T-cell (primary cell): ENCODE measurements at regions not wholly inside any gene's neighbourhood (a gene's known extent, or its start where the extent isn't known, plus 50 kb on each side); places are given as distances from the start of the nearest gene placed in this dataset.
"Not testable (repeated sequence)": the region's sequence is repeated elsewhere in the genome, so short reads cannot be mapped to it uniquely, and the experiment has no call there.

Experiments
- ATAC-seq, 4 experiments: fragments of 200-7000 bp in 3 of 4; fragments of 150-1000 bp in 1 of 4; cut with Tn5 transposase; replicated peaks in 1 of 4; 1 replicate in 3 of 4; 2 replicates in 1 of 4; pipeline ENCODE4 v1.10.0; 2021; ENCODE audit warnings: moderate library complexity in 3 of 4, mild to moderate bottlenecking in 2 of 4, moderate number of reproducible peaks in 1 of 4
- CTCF ChIA-PET, 2 donors: fragments of 300-600 bp; sonication (Branson Sonifier 250); formaldehyde crosslinking; loops; one replicate each; lab custom pipeline; 2022; ENCODE audit warnings: antibody characterized with exemption in 2 of 2; lab: Charles Lee
- POLR2A ChIA-PET, 2 donors: fragments of 300-600 bp; sonication (Branson Sonifier 250); formaldehyde crosslinking; loops; one replicate each; lab custom pipeline; 2022; ENCODE audit warnings: antibody characterized with exemption in 2 of 2; lab: Charles Lee
- DNase-seq, 35 experiments: peaks; one replicate each; pipeline versions ENCODE4 v3.0.0 to v3.0.0-alpha.2; 2013 to 2023
- H3K27ac ChIP-seq: one replicate; pipeline ENCODE4 v1.5.1; 2013; ENCODE audit warnings: low read length
- H3K27me3 ChIP-seq, 2 experiments: replicated peaks in 1 of 2; 1 replicate in 1 of 2; 2 replicates in 1 of 2; pipeline versions ENCODE4 v1.6.1 to v1.7.0; 2013; ENCODE audit warnings: low read length in 1 of 2, mixed read lengths in 1 of 2; ENCODE audit not compliant: control insufficient read depth in 2 of 2, insufficient read depth in 2 of 2; ENCODE audit errors: extremely low read depth in 1 of 2
- H3K36me3 ChIP-seq, 2 donors: 1 replicate in 1 of 2; 2 replicates in 1 of 2; pipeline versions ENCODE4 v1.6.1 to v1.7.0; 2013; ENCODE audit warnings: low read length in 1 of 2; ENCODE audit not compliant: control insufficient read depth in 2 of 2, insufficient read depth in 1 of 2; ENCODE audit errors: extremely low read depth in 1 of 2
- H3K4me1 ChIP-seq, 2 experiments: 1 replicate in 1 of 2; 2 replicates in 1 of 2; pipeline versions ENCODE4 v1.6.1 to v1.7.0; 2013; ENCODE audit warnings: low read length in 2 of 2, mixed read lengths in 1 of 2; ENCODE audit not compliant: insufficient read depth in 2 of 2, control insufficient read depth in 1 of 2; ENCODE audit errors: extremely low read depth in 1 of 2
- H3K4me3 ChIP-seq, 2 donors: 1 replicate in 1 of 2; 2 replicates in 1 of 2; pipeline versions ENCODE4 v1.5.1 to v1.7.0; 2013; ENCODE audit warnings: mild to moderate bottlenecking in 2 of 2, low read length in 1 of 2, moderate library complexity in 1 of 2; ENCODE audit not compliant: control insufficient read depth in 1 of 2; ENCODE audit errors: extremely low read depth in 1 of 2
- H3K9me3 ChIP-seq: 2 replicates; pipeline ENCODE4 v1.7.0; 2013
- H3K27ac Mint-ChIP-seq, 2 donors: one replicate each; pipeline ENCODE4 v1.8.0; 2020 to 2021; ENCODE audit warnings: mild to moderate bottlenecking in 2 of 2, mixed read lengths in 2 of 2
- H3K27me3 Mint-ChIP-seq, 2 donors: one replicate each; pipeline ENCODE4 v1.8.0; 2021 to 2022; ENCODE audit warnings: mixed read lengths in 2 of 2
- H3K36me3 Mint-ChIP-seq: one replicate; pipeline ENCODE4 v1.8.0; 2021; ENCODE audit warnings: mixed read lengths
- H3K4me1 Mint-ChIP-seq, 3 donors: one replicate each; pipeline ENCODE4 v1.8.0; 2020 to 2022; ENCODE audit warnings: mixed read lengths in 3 of 3, mild to moderate bottlenecking in 1 of 3
- H3K4me3 Mint-ChIP-seq, 3 donors: one replicate each; pipeline ENCODE4 v1.8.0; 2020 to 2022; ENCODE audit warnings: mild to moderate bottlenecking in 3 of 3, mixed read lengths in 3 of 3, moderate library complexity in 3 of 3
- H3K9me3 Mint-ChIP-seq, 3 donors: one replicate each; pipeline ENCODE4 v1.8.0; 2020 to 2022; ENCODE audit warnings: mixed read lengths in 3 of 3
- WGBS: methylation state at CpG from one replicate; pipeline ENCODE4 v1.1.5; 2013; ENCODE audit warnings: missing lambda C conversion rate; ENCODE audit not compliant: insufficient coverage; 5-methylcytosine and 5-hydroxymethylcytosine counted together

DNA sequence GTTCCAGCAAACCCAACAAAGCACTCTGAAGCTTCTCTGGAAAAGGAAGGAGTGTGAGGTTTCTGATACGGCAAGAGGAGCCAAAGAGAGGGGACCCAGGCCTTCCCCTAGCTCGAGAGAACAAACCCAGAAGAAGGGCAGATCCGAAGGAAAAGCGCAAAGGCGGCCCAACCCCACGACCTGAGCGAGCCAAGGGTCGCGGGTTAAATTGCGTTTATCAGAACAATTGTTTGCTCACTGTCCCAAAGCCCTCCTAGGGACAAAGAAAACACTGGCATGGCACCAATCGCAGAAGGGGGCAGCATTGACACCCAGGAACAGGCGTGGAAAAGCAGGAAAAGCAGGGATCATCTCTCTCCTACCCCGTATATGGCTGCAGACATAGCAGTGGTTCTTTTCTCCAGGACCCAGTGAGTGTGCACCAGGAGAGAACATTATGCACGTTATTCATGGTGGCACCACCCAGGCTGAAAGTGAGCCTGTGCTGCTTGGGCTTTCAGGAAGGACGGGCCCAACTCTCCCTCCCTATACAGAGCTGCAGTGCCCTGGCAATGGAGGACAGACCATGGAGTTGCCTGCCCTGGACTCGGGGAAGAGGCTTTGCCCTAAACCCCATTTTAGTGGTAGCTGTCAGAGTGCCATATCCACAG is 167.0 kb downstream of the FAM72C start:
- H3K9me3 ChIP-seq, H3K4me1 ChIP-seq, H3K27ac Mint-ChIP-seq, DNase-seq, H3K36me3 ChIP-seq, H3K9me3 Mint-ChIP-seq, H3K27me3 Mint-ChIP-seq, H3K36me3 Mint-ChIP-seq, H3K4me3 Mint-ChIP-seq, H3K4me3 ChIP-seq, H3K4me1 Mint-ChIP-seq, CTCF ChIA-PET, ATAC-seq, H3K27me3 ChIP-seq, H3K27ac ChIP-seq, POLR2A ChIA-PET: not testable (repeated sequence)
- WGBS = 28% methylated on average over 2 of the region's 16 CpGs

DNA sequence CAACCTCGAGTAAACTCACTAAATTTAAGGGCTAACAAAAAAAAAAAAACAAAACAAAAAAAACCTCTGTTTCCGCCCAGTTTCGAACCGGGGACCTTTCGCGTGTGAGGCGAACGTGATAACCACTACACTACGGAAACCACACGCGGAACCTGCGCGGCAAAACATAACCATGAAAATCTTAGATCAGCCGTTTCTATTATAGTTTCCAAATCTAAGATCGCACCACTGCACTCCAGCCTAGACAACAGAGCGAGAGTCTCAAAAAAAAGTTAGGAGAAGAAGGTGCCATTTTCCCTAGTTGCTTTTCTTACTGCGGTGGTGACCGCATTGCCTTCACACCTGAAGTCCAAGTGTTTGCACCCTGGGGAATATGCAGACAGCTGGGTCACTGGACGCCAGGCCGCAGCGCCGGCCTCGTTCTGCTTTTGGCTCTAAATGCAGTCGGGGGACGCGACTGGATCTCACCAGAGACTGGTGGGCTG is 167.8 kb downstream of the FAM72C start:
- ATAC-seq, H3K36me3 Mint-ChIP-seq, H3K27ac ChIP-seq, H3K27ac Mint-ChIP-seq, H3K27me3 ChIP-seq, H3K4me1 Mint-ChIP-seq, H3K9me3 Mint-ChIP-seq, CTCF ChIA-PET, POLR2A ChIA-PET, H3K36me3 ChIP-seq, H3K27me3 Mint-ChIP-seq, H3K4me1 ChIP-seq, H3K9me3 ChIP-seq: not testable (repeated sequence)
- H3K4me3 Mint-ChIP-seq = peak overlapping the region in 2 of 3 donors; percentile 60 to 64
- peak overlapping the region; percentile 25 to 57 for H3K4me3 ChIP-seq
- peak in 9 of 35 experiments; percentile 0 to 43 (median 10) for DNase-seq
- under 1% methylated on average over 22 of the region's 26 CpGs for WGBS

DNA sequence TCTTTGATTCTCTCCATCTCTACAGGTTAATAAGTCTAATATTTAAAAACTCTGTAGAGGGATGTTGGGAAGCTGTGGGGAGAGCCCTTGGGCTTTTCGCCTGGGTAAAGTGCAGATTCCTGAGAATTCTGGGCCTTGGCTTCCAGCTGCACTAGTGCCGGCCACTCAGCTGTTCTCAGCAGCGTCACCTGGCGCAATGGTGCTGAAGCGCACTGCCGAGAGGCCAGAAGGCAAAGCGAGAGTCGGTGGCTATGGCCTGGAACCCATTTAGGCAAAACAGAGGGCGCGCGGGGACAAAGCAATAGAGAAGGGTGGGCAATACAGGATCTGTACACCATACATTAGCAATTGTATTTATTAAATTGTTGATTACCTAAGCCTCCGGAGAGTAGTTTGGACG is 168.7 kb downstream of the FAM72C start:
- CTCF ChIA-PET, H3K9me3 ChIP-seq, DNase-seq, H3K9me3 Mint-ChIP-seq, H3K4me3 Mint-ChIP-seq, H3K27ac ChIP-seq, H3K27ac Mint-ChIP-seq, H3K36me3 ChIP-seq, H3K4me1 ChIP-seq, H3K4me3 ChIP-seq, H3K27me3 ChIP-seq, H3K36me3 Mint-ChIP-seq, H3K27me3 Mint-ChIP-seq, POLR2A ChIA-PET, H3K4me1 Mint-ChIP-seq: not testable (repeated sequence)
- ATAC-seq = peak in 1 of 4 experiments; percentile 50
- WGBS = no CpG with 5 or more reads among the region's 13 CpGs

DNA sequence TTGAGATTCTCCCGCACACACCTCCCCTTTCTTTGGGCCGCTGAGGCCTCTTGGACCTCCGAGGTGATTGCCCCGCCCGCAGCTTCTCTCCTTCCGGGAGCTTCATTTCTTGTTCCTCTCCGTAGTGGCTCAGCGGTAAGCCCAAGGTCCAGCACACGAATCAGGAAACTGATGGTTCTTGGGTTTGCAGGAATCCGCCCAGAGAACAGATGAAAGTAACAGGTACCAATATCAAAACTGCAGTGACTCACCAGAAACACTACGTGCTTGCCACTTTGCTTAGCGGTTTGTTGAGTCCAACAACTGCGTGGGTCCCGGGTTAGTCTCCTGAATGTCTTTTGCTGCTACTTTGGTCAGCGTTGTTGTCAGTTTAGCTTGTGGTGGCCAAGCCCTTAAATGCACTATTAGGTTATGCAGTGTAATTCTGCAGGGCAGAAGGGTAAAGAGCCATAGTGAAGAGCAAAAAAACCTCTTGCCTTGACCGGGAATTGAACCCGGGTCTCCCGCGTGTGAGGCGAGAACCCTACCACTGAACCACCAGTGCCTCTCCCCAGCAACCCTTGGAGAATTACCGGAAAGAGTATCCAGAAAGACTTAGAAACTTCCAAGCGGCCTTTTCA is 172.1 kb downstream of the FAM72C start:
- H3K4me3 ChIP-seq, H3K36me3 Mint-ChIP-seq, H3K36me3 ChIP-seq, H3K9me3 ChIP-seq, POLR2A ChIA-PET, H3K27ac Mint-ChIP-seq, H3K4me3 Mint-ChIP-seq, H3K27me3 ChIP-seq, H3K27ac ChIP-seq, DNase-seq, CTCF ChIA-PET, H3K4me1 ChIP-seq, H3K9me3 Mint-ChIP-seq, H3K27me3 Mint-ChIP-seq, H3K4me1 Mint-ChIP-seq: not testable (repeated sequence)
- peak; percentile 31 to 71 (median 56) for ATAC-seq
- no CpG with 5 or more reads among the region's 22 CpGs for WGBS

DNA sequence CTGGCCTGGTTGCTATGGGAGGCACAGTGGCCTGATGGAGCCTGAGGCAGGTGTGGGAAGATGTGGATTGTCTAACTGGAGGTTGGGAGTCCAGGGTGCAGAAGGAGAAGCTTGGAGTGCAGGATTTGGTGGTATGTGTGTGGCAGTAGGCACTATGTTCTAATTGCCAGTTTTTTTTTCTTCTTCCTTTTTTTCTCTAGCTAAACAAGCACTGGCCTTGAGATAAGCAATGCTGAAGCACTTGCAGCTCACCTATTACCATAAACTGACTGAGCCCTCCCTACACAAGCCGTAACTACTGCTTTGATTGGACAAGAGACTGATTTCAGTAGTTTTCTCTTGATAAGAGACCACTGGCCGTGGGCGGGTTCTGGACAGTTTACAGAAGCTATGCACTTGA is 175.4 kb downstream of the FAM72C start:
- H3K4me3 Mint-ChIP-seq, H3K4me1 Mint-ChIP-seq, H3K9me3 ChIP-seq, POLR2A ChIA-PET, H3K4me3 ChIP-seq, H3K9me3 Mint-ChIP-seq, H3K27me3 Mint-ChIP-seq, H3K27ac ChIP-seq, ATAC-seq, H3K4me1 ChIP-seq, H3K27me3 ChIP-seq, H3K36me3 Mint-ChIP-seq, DNase-seq, H3K27ac Mint-ChIP-seq, H3K36me3 ChIP-seq, CTCF ChIA-PET: not testable (repeated sequence)
- WGBS = no CpG with 5 or more reads among the region's 3 CpGs

DNA sequence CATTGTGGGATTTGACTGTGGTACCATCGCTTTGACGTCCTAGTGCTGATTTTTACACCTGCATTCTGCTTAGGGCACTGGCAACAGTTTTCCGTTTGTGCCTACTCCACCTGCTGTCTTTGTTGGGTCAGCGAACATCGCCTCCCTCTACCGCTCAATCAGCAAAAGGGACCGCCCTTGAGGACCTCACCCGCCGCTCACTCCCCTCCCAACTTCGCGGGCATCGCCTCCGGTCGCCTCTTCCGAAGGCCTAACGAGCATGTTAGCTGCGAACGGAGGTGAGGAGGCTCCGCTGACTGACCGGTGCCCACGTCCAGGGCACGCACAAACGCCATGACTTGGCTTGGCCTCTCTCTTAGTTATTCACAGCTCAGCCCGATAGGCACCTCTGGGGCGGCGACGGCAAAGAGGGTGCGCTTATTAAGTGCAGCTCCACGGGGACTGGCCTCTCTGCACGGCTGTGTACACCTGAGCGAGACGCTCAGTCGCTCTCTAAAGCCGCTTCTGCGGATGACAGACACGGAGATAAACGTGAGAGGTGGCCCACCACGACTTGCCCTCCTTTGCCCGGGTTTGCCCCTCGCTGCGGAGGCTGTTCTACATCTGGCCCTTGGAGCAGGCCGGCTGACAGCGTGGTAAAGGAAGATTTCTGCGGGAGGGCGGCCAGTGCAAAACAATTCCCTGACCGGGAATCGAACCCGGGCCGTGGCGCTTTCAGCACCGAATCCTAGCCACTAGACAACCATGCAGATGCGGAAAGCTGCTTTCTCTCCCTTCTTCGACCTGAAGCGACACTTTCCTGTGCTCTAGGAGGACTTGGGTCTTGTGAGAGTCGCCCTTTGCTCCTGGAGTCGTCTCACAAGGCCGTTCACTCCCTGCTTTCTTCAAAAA is 179.5 kb downstream of the FAM72C start:
- H3K4me1 ChIP-seq, H3K4me3 Mint-ChIP-seq, POLR2A ChIA-PET, H3K4me1 Mint-ChIP-seq, H3K4me3 ChIP-seq, H3K36me3 Mint-ChIP-seq, H3K27me3 ChIP-seq, H3K9me3 Mint-ChIP-seq, H3K27me3 Mint-ChIP-seq, CTCF ChIA-PET, H3K36me3 ChIP-seq, H3K27ac ChIP-seq, DNase-seq, H3K27ac Mint-ChIP-seq, H3K9me3 ChIP-seq: not testable (repeated sequence)
- ATAC-seq = peak; percentile 72 to 86 (median 77)
- WGBS = no CpG with 5 or more reads among the region's 57 CpGs
